Inferior parietal cortex (tissue), 1 donor: ENCODE measurements at regions not wholly inside any gene's neighbourhood (a gene's known extent, or its start where the extent isn't known, plus 50 kb on each side); places are given as distances from the start of the nearest gene placed in this dataset.
"Not testable (repeated sequence)": the region's sequence is repeated elsewhere in the genome, so short reads cannot be mapped to it uniquely, and the experiment has no call there.

Source experiments
- DNase-seq: peaks from one replicate; pipeline ENCODE4 v3.0.0-alpha.2; 2016; ENCODE audit errors: extremely low spot score

DNA sequence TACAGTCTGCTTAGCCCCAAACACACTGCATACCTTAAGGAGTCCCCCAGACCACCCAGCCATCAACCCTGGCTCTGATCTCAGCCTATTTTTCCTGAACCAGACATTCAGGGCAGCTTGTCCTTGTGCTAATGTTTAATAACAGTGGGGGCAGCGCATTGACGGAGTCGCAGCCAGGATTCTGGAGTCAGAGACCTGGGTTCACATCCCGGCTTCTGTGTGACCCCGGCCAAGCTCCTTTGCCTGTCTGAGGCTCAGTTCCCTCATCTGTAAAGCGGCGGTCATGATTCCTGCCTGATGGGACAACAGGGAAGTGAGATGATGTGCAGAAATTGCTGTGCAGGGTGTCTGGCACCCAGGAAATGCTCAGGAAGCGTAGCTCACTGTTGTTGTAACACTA is 63.1 kb downstream of the MATN1 start:
- no peak for DNase-seq

DNA sequence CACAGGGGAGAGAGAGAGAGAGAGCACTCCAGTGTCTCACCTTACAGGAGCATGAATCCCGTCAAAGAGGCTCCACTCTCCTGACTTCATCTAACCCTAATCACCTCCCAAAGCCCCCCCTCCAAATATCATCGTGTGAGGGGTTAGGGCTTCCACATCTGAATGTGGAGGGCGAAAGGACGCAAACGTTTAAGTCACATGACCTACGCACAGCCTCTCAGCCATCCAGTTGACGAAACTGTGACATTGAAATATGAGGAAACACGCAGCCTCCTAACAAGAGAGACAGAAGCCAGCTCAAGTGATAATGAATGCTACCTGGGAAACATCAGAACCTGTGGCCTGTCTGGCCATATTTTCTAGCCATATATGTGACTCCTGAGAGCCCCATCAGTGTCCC is 63.7 kb downstream of the MATN1 start:
- DNase-seq: no peak

DNA sequence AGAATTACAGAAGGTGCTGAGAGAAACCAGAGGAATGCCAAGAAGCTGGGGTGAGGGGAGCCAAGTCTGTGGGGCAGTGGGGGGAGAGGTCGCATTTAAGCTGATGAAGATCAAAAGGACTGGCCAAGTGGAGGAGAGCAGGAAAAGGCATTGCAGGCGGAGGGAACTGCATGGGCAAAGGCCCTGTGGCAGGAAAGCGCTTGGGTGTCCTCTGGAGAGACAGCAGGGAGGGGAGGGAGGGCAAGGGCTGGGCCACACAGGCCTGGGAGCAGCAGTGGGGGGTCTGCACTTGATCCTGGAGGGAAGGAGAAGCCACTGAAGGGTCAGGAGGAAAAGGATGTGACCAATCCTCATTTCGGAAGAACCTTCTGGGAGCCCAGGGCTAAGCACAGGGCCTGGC is 65.0 kb downstream of the MATN1 start:
- not testable (repeated sequence) for DNase-seq

DNA sequence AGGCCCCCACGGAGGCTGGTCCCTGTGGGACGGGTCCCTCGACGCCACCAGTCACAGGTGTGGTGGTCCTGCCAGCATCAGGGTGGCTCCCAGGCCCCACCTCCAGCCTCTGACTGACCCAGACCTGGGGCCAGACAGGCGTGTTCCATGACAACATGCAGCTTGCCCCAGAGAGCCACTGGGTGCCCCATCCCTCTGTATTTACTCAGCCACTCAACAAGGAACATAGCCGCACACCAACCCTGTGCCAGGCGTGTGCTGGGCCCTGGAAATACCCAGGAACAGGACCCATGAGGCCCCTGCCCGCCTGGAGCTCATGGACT is 65.4 kb downstream of the MATN1 start:
- DNase-seq: no peak

DNA sequence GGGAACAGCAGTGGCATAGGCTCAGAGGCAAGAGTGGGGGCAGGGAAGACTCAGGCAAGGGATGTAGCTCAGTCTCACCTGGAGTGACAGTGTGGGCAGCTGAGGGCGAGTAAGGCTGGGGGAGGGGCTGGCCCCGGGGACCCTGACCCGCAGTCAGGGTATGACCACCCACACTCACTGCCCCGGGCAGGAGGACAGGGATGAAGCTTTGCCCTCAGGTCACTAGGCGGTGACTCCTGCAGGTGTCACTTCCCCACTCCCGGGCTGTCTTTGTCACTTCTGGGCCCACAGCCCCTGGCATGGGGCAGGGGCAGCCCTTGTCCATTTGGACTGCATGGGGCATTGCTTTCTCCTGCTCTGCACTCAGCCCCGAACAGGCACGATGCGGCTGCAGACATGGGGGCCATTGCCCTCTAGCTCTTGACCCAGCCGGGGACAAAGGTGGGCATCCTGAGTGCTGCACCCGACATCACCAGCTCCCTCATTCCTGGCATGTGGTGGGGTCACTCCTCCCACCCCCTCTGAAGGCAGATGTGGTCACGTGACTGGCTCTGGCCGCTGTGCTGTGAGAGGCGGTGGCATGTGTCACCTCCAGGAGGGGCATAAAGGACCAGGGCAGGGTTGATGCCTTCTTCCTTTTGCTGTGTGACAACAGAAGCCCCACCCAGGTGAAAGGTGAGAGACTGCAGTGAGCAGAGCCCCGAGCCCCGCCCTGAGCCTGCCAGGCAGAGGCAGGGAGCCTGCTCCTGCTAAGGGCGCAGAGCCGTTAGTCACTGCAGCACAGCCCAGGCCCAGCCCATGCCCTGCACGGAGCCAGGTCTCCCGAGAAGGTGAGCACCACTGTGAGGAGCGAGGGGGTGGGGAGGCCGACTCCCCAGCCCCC is 66.0 kb downstream of the MATN1 start:
- no peak for DNase-seq

DNA sequence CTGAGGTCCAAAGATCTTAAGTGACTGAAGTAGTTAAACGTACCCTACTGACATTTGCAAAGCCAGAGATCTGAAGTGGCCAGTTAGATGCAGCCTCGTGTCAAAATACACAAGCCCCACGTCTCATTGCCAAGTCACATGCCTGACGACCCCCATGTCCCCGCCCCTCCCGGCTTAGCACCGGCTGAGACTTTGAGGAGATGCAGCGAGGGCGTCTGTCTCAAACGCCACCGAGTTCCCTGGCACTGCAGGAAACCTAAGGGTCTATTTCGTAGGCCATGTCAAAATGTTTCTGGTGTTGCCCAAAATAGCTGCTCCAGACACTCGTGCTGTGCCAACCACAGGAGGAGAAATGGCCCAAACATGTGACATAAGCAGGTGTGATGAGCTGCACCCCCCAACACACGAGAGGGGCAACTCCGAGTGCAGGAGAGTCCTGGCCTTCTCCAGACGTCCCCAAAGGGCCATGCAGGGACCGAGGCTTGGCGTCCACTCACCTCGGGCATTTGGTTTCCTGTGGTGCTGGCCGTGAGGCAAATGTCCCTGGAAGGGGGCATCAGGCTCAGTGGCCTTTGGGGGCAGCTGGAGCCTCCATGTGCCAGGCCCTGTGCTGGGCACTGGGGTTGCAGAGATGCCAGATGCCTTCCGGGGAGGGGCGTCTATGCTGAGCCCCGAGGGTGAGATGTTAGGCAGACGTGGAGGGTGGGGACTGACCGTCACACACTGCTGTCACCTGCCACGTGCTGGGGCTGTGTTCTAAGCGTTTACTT is 67.0 kb downstream of the MATN1 start:
- DNase-seq: no peak

DNA sequence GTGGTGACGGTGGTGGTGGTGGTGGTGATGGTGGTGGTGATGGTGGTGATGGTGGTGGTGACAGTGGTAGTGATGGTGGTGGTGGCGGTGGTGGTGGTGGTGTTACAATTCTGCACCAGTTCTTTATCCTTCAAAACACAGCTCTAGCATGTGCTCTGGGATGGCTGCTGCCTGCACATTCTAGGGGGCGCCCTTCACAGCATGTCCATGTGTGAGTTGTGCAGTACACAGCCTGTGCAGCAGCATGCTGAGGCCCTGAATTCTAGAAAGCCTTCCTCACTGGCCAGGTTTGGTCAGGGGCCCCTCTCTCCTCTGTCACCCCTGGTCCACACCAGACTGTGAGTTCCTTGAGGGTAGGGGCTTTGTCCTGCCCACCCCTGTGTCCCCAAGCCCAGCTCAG is 67.7 kb downstream of the MATN1 start:
- no peak for DNase-seq

DNA sequence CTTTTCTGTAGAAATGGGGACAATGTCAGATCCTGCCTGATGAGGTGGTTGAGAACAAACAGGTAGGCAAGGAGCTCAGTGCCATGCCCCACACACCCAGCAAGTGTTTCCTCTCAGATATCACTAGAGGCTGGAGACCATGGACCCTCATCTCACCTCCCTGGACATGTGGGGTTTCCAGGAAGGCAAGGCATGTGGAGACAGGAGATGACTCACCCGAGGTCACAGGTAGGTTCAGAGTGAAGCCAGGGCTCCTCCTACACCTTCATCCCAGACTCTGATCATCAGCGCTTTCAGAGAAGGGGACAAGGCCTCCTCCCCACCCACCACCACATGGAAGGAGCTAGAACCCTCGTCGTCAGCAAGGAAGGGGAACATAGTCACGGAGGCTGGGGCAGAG is 69.2 kb downstream of the MATN1 start:
- DNase-seq: no peak

DNA sequence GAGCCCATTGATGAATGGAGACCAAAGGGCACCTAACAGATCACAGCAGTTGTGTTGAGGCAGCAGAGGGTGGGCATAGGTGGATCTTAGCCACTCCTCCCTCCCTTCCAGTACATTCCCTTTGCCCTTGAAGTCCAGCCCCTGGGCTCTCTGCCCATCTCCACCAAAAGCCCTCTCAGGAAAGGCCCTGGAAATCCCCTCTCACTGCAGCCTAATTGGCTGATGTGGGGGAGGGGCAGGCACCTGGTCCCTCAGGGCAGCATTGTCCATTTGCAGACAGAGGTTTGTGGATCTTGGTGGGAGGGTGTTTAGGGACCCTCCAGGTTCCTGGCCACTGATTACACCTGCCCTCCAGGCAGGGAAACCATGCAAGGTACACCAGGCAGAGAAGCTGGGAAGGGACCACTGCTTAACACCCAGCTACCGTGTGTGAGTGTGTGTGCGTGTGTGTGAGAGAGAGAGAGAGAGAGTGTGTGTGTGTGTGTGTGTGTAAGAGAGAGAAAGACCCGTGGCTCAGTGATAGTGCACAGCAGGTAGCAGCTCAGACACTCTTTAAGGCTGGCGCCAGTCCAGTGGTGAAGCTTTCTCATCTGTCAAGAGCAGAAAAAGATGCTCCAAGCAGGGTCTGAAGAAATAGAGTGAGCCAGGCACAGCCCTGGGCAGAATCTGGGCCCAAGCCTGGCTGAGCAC is 71.1 kb downstream of the MATN1 start:
- no peak for DNase-seq

DNA sequence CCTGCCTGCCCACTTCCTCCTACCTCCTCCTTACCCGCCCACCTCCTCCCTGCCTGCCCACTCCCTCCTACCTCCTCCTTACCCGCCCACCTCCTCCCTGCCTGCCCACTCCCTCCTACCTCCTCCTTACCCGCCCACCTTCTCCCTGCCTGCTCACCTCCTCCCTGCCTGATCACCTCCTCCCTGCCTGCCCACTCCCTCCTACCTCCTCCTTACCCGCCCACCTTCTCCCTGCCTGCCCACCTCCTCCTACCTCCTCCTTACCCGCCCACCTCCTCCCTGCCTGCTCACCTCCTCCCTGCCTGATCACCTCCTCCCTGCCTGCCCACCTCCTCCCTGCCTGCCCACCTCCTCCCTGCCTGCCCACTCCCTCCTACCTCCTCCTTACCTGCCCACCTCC is 72.0 kb downstream of the MATN1 start:
- not testable (repeated sequence) for DNase-seq

DNA sequence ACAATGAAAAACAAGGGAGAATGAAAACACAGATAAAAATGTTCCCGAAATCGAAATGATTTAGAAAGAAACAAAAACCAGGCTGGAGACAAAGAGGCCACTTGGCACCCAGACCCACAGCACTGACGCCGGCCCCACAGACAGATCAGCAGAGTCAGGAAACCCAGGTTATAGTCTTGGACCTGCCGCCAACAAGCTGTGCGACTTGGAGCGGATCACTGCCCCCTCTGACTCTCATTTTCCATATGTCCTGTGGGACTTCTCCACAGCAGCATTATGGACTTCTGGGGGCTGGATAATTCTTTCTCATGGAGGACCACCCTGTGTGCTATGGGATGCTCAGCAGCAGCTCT is 72.4 kb downstream of the MATN1 start:
- no peak for DNase-seq

DNA sequence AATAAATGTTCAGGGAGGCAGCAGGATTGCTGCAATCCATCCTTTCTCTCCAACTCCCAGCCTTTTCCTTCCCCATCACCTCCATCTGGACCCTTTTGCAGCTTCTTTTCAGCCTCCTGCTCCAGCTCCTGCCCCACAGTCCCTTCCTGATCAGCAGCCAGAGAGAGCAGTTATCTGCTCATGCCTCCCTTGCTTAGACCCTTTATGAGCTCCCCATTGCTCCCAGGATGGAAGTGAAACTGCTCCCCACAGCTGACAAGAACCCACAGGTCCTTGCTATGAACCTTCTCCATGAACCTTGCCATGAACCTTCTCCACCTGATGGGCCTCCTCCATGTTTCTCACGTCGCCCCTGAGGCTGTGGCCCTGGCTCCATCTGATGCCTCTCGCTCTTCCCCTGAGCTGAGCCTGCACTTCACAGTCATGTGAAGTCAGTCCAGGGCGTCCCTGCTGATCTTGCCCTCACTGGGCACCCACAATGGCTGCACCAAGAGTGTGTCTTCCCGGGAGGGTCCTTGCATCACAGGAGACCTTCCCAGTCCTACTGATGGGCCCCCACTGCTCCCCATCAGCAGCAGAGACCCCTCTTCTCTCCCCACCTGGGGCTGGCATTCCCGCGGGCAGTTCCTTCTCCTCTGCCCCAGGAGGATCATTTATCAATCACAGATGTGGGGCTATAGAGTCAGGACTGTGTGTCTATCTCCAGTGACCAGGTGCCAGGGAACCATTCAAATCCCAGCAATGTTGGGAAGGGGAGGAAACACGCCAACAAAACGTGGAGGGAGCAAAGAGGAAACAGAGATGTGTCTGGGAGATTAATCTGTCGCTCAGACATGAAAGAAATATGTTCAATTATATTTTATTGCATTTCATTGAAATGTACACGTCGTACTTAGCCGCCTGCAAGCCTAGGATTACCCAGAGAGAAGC is 73.1 kb downstream of the MATN1 start:
- no peak for DNase-seq

DNA sequence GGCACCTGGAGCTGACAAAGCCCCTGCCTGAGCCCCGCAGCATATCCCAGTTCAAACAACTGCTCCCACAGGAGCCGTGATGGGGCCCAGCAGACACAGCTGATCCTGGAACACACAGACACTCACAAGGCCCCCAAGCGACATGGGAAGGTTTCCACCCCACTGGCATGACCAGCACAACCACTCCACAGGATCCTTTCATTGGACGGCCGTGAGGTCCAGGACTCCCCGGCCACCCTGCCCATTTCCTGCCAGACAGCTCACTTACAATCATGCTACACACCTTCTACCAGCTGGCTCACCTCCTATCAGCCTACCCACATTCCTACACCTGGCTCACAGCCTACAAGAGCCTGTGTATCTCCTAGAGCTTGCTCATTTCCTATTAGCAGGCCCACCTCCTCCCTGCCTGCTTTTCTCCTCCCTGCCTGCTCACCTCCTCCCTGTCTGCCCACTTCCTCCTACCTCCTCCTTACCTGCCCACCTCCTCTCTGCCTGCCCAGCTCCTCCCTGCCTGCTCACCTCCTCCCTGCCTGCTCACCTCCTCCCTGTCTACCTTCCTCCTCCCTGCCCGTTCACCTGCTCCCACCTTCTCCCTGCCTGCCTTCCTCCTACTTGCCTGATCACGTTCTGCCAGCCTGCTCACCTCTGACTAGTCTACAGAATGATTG is 73.9 kb downstream of the MATN1 start:
- DNase-seq: no peak

DNA sequence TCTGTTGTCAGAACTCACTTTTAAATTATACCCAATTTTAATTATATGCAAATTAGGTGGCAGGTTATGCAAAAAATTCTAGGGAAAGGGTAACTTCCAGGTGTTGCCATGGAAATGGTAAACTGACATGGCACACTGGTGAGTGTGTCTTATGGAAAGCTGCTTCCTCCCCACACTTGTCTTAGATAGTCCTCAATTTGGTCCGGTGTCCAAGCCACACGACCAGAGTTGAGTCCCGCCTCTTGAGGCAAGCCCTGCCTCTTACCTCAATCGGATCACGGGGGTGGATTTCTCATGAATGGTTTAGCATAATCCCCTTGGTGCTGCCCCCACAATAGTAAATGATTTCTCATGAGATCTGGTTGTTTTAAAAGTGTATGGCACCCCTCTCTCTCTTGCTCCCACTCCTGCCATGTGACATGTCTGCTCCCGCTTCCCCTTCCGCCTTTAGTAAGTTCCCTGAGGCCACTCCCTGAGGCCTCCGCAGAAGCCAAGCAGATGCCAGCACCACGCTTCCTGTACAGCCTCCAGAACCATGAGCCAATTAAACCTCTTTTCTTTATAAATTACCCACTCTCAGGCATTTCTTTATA is 74.9 kb downstream of the MATN1 start:
- DNase-seq: no peak

DNA sequence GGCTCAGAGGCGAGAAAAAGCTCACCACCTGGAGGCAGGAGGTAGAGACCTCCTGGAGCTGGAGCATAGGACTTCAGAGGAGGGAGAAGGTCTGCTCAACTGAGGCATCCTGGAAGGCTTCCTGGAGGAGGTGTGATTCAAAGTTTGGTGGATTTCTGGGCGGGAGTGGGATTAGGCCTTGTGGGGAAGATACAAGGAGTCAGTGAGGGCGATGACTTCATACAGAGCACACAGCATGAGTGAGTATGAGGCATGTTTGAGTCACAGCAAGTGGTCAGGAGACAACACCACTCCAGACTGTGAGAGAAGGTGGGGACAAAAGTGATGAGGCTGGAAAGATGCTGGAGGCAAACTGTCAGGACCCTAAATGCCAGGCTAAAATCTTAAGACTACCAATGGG is 77.6 kb downstream of the MATN1 start:
- no peak for DNase-seq

DNA sequence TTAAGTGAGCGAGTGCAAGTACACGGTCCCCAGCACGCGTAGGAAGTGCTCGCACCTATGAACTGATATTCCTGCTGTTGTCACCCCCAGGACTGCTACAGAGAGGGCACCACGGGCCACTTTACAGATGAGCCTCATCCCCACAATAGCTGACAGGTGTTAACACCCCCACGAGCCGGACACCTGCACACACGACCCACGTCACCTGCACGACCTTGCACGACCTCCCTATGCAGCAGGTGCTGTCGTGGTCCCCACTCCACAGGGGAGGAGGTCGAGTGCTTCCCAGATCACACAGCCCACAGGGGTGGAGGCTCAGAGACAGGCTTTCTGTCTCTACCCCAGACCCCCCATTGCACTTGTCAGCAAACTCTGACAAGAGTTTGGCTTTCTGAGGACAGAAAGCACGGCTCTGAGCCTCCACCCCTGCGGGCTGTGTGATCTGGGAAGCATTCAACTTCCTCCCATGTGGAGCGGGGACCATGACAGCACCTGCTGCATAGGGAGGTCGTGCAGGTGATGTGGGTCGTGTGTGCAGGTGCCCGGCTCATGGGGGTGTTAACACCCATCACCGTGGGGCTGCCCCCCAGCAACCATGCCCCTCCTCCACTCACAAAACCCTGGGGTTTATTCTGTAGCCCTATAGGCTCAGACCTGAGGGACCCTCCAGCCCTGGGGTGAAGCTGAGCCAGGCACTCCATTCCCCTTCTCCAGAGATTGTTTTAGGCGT is 80.8 kb downstream of the MATN1 start:
- no peak for DNase-seq

DNA sequence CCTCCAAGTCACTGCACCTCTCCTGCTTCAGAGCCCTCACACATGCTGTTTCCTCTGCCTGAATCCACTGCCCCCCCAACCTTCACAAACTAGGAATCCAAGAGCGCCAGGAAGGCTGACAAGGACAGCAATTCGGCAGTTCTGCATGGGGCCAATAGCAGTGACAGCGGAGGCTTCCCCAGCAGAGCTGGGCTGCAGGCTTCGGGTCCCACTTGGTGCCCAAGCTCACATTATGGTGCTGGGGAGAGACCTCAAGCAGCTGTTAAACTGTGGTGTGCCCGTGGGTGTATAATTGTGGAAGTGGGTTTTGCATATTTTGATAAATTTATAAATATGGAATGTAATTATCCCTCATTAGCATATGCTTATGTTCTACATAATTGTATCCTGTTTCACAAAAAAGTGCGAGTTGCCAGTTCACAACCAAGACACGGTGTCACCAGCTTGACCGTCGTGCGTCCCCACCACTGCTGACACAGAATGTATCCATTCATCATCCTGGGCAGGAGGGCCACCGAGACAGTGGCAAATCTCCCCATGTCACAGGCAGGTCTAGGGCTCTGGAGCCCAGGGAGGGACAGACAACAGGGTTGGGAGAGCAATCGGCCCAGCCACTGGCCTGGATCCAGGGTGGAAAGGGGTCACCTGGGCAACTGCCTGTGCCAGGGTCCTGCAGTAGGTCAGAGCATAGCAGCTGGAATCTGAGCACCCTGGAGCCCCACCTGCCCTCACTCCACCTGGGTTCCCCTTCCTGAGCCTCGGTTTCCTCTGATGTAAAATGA is 81.6 kb downstream of the MATN1 start:
- no peak for DNase-seq

DNA sequence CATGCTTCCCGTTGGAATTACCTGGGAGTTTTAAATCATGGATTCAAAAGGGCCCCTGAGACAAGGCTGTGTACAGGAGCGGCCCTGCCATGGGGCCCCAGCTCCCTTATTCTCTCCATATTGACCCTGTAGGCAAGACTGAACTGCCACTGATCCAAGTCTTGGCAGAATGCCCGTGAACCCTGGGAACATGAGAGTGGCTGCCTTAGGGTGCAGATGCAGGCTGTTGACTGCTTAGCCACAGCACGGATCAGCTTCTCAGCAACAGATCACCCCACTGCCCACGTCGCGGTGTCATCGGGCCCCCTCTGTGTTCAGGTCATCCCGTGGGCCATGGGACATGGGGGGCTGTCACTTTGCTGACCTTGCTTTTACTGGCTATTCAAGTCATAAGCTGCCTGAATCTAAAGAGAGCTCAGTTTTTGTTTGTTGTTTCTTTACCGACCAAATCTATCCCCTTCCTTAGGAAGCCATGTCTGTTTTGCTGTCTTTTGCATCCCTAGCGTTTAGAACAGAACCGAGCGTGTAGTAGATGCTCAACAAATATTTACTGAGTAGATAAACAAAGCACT is 83.4 kb downstream of the MATN1 start:
- DNase-seq: no peak

DNA sequence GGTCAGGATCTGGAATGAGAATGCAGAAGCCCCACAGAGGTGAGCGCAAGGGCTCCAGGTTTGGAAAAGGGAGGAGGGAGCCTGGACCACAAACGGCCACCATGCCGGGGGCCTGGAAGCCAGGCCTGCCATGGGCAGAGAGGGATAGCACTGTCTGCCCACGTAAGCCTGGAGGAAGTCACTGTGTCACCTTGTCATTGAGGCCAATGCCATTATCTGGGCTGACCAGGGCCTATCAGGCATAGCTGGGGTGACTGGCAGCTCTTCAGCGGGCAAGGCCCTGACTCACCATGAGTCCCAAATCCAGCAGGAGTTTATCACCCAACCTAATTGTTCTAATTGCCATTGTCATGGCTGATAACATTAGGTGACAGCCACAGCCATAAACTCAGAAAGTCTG is 84.6 kb downstream of the MATN1 start:
- no peak for DNase-seq
